SK-N-SH treated with all-trans-retinoic acid at 6 μM for 48 hours (cell line): ENCODE measurements at regions not wholly inside any gene's neighbourhood (a gene's known extent, or its start where the extent isn't known, plus 50 kb on each side); places are given as distances from the start of the nearest gene placed in this dataset.

Experiments
- CREB5 ChIP-seq: fragments of 250-450 bp; sonication (Bioruptor Pico); IDR thresholded peaks from 2 replicates; pipeline ENCODE4 v1.5.1; 2020; ENCODE audit warnings: low read depth, mild to moderate bottlenecking, moderate library complexity
- CSDC2 ChIP-seq: fragments of 250-450 bp; sonication (Bioruptor Pico); IDR thresholded peaks from 2 replicates; pipeline ENCODE4 v1.5.0; 2020; ENCODE audit warnings: mild to moderate bottlenecking, moderate library complexity
- ISL1 ChIP-seq: fragments of 250-450 bp; sonication (Bioruptor Pico); IDR thresholded peaks from 2 replicates; pipeline ENCODE4 v2.1.2; 2022; ENCODE audit warnings: mild to moderate bottlenecking, moderate library complexity
- OSR1 ChIP-seq: fragments of 250-450 bp; sonication (Bioruptor Pico); IDR thresholded peaks from 2 replicates; pipeline ENCODE4 v1.8.0; 2022; ENCODE audit warnings: moderate library complexity, mild to moderate bottlenecking, inconsistent platforms
- PATZ1 ChIP-seq: fragments of 250-450 bp; sonication (Bioruptor Pico); IDR thresholded peaks from 2 replicates; pipeline ENCODE4 v1.8.0; 2020; ENCODE audit warnings: mild to moderate bottlenecking, moderate library complexity, borderline replicate concordance
- RARB ChIP-seq: fragments of 250-450 bp; sonication (Bioruptor Pico); IDR thresholded peaks from 2 replicates; pipeline ENCODE4 v1.8.0; 2021; ENCODE audit warnings: mild to moderate bottlenecking, moderate library complexity
- TCF4 ChIP-seq: fragments of 250-450 bp; sonication (Bioruptor Pico); IDR thresholded peaks from 2 replicates; pipeline ENCODE4 v1.8.0; 2021; ENCODE audit warnings: mild to moderate bottlenecking, moderate library complexity, borderline replicate concordance
- ZFP30 ChIP-seq: fragments of 450-650 bp; formaldehyde crosslinking; IDR thresholded peaks from 2 replicates; pipeline ENCODE4 v1.5.0; 2022; ENCODE audit warnings: mild to moderate bottlenecking, moderate library complexity
- ZNF8 ChIP-seq: fragments of 450-650 bp; formaldehyde crosslinking; IDR thresholded peaks from 2 replicates; pipeline ENCODE4 v1.5.0; 2020; ENCODE audit warnings: mild to moderate bottlenecking, moderate library complexity
- TF ChIP-seq, protein P1 (sequence below): fragments of 250-450 bp; sonication (Bioruptor Pico); IDR thresholded peaks from 2 replicates; pipeline ENCODE4 v1.5.0; 2020; ENCODE audit warnings: mild to moderate bottlenecking, moderate library complexity

DNA sequence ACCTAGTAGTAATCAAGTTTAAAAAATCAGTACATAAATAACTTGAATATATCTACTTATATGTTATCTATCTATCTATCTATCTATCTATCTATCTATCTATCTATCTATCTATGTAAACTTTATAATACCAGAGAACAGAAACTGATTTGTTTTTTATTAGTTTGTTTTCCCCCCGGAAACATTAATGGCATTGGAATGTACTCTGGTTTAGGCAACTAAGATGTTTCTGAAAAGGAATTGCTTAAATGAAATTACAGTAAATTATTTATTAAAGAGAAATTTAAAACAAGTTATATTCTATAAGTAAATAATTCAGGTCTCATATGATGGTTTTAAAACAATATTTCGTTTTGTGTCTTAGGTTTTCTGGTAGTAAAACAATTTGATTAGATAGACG is 681.0 kb upstream of the ADAMTS5 start:
- no peak for TF ChIP-seq ZNF8 (CRISPR knock-in tag)
- TF ChIP-seq CSDC2 (CRISPR knock-in tag): no peak
- TF ChIP-seq PATZ1 (CRISPR knock-in tag): no peak
- no peak for TF ChIP-seq ZFP30 (CRISPR knock-in tag)
- TF ChIP-seq RARB (CRISPR knock-in tag): no peak
- no peak for TF ChIP-seq OSR1
- no peak for TF ChIP-seq CREB5 (CRISPR knock-in tag)
- TF ChIP-seq, protein P1, sequence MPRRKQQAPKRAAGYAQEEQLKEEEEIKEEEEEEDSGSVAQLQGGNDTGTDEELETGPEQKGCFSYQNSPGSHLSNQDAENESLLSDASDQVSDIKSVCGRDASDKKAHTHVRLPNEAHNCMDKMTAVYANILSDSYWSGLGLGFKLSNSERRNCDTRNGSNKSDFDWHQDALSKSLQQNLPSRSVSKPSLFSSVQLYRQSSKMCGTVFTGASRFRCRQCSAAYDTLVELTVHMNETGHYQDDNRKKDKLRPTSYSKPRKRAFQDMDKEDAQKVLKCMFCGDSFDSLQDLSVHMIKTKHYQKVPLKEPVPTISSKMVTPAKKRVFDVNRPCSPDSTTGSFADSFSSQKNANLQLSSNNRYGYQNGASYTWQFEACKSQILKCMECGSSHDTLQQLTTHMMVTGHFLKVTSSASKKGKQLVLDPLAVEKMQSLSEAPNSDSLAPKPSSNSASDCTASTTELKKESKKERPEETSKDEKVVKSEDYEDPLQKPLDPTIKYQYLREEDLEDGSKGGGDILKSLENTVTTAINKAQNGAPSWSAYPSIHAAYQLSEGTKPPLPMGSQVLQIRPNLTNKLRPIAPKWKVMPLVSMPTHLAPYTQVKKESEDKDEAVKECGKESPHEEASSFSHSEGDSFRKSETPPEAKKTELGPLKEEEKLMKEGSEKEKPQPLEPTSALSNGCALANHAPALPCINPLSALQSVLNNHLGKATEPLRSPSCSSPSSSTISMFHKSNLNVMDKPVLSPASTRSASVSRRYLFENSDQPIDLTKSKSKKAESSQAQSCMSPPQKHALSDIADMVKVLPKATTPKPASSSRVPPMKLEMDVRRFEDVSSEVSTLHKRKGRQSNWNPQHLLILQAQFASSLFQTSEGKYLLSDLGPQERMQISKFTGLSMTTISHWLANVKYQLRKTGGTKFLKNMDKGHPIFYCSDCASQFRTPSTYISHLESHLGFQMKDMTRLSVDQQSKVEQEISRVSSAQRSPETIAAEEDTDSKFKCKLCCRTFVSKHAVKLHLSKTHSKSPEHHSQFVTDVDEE (CRISPR knock-in tag): no peak
- no peak for TF ChIP-seq TCF4 (CRISPR knock-in tag)
- TF ChIP-seq ISL1 (CRISPR knock-in tag): no peak
